Renal cortex interstitium (tissue), 11 donors: ENCODE measurements at regions not wholly inside any gene's neighbourhood (a gene's known extent, or its start where the extent isn't known, plus 50 kb on each side); places are given as distances from the start of the nearest gene placed in this dataset.
"Not testable (repeated sequence)": the region's sequence is repeated elsewhere in the genome, so short reads cannot be mapped to it uniquely, and the experiment has no call there.

Source experiments
- DNase-seq, 11 donors: peaks; one replicate each; pipeline ENCODE4 v3.0.0-alpha.2; 2013; ENCODE audit warnings: low read depth in 9 of 11, low spot score in 4 of 11; ENCODE audit errors: extremely low read depth in 1 of 11

- no peak for DNase-seq
Observed at GRCh38 chr1:117699953-117700352, 94.1 kb downstream of the TENT5C start.

GRCh38 chr1:117702654-117703053 is 96.8 kb downstream of the TENT5C start:
- DNase-seq = no peak

- DNase-seq = no peak
Observed at GRCh38 chr1:117707371-117707770, 101.5 kb downstream of the TENT5C start.

GRCh38 chr1:117708323-117709248 is 102.7 kb downstream of the TENT5C start:
- DNase-seq = no peak

- DNase-seq = no peak
Observed at GRCh38 chr1:117709249-117709691, 103.4 kb downstream of the TENT5C start.

- DNase-seq = no peak
Observed at GRCh38 chr1:117710710-117711109, 104.9 kb downstream of the TENT5C start.

- DNase-seq = no peak
Observed at GRCh38 chr1:117712621-117713020, 106.8 kb downstream of the TENT5C start.

GRCh38 chr1:117714546-117714945 is 108.7 kb downstream of the TENT5C start:
- no peak for DNase-seq

GRCh38 chr1:117716030-117716429 is 110.2 kb downstream of the TENT5C start:
- DNase-seq = not testable (repeated sequence)

GRCh38 chr1:117717980-117718379 is 112.1 kb downstream of the TENT5C start:
- DNase-seq = not testable (repeated sequence)

GRCh38 chr1:117718596-117718995 is 112.7 kb downstream of the TENT5C start:
- not testable (repeated sequence) for DNase-seq

GRCh38 chr1:117719004-117719403 is 113.2 kb downstream of the TENT5C start:
- no peak for DNase-seq

GRCh38 chr1:117732065-117732797 is 126.4 kb downstream of the TENT5C start:
- no peak for DNase-seq

- DNase-seq = no peak
Observed at GRCh38 chr1:117732956-117733355, 127.1 kb downstream of the TENT5C start.

GRCh38 chr1:117734403-117734802 is 128.6 kb downstream of the TENT5C start:
- DNase-seq = no peak

- DNase-seq = peak in 7 of 11 donors; percentile 5 to 52 (median 43)
Observed at GRCh38 chr1:117735045-117735992, 129.5 kb downstream of the TENT5C start.

GRCh38 chr1:117739504-117739903 is 133.7 kb downstream of the TENT5C start:
- DNase-seq = no peak

- no peak for DNase-seq
Observed at GRCh38 chr1:117740496-117740895, 134.6 kb downstream of the TENT5C start.

- DNase-seq = not testable (repeated sequence)
Observed at GRCh38 chr1:117746565-117746964, 140.7 kb downstream of the TENT5C start.
